Cardiac fibroblast (primary cell): ENCODE measurements at regions not wholly inside any gene's neighbourhood (a gene's known extent, or its start where the extent isn't known, plus 50 kb on each side); places are given as distances from the start of the nearest gene placed in this dataset.
"Not testable (repeated sequence)": the region's sequence is repeated elsewhere in the genome, so short reads cannot be mapped to it uniquely, and the experiment has no call there.

Source experiments
- DNase-seq, 2 donors: peaks; one replicate each; pipeline versions ENCODE4 v3.0.0 to v3.0.0-alpha.2; 2010; ENCODE audit warnings: low read depth in 2 of 2
- H3K4me3 ChIP-seq, 2 donors: replicated peaks in 1 of 2; 1 replicate in 1 of 2; 2 replicates in 1 of 2; pipeline ENCODE4 v1.5.1; 2011; ENCODE audit warnings: low read depth in 2 of 2, low read length in 2 of 2, mild to moderate bottlenecking in 2 of 2, moderate library complexity in 1 of 2
- TF ChIP-seq, protein P1 (sequence below): IDR thresholded peaks from one replicate; pipeline ENCODE4 v1.5.1; 2011; ENCODE audit warnings: low read depth, mild to moderate bottlenecking, low read length, inconsistent platforms

DNA sequence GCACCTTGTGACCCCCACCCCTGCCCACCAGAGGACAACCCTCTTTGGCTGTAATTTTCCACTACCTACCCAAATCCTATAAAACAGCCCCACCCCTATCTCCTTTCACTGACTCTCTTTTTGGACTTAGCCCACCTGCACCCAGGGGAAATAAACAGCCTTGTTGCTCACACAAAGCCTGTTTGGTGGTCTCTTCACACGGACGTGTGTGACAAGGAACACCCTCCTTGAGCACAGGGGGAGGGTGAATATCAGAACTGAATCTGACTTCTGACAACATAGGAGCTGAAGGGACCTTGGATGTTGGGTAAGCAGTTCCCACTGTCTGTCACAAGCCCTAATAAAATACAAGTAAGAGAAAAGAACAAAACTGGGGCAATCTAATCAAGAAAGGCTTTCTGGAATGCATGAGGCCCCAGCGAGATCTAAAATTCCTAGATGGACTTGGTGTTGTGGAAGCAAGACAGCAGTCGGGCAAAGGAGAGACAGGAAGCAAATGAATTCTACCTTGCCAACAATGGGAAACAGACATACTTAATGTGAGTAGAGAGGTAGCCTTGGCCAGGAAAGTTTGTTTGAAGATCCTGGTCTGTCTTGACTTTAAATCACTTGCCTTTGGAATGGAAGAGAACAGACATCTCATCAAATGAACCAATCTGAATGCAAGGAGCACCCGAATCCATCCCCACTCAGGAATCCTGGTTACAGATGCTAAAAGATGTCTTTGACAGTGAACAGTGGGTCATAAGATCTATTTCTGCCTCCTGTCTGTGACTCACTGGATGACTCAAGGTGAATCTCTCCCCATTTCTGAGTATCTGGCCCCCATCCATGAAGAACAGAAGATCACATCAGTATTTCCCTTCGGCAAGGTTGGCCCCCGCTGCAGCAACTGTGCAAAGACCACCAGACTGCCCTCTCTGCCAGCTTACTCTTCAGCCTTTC, 53.3 kb downstream of the OLFML3 start:
- no peak overlapping the region for H3K4me3 ChIP-seq
- peak; percentile 28 to 80 for DNase-seq
- TF ChIP-seq, protein P1, sequence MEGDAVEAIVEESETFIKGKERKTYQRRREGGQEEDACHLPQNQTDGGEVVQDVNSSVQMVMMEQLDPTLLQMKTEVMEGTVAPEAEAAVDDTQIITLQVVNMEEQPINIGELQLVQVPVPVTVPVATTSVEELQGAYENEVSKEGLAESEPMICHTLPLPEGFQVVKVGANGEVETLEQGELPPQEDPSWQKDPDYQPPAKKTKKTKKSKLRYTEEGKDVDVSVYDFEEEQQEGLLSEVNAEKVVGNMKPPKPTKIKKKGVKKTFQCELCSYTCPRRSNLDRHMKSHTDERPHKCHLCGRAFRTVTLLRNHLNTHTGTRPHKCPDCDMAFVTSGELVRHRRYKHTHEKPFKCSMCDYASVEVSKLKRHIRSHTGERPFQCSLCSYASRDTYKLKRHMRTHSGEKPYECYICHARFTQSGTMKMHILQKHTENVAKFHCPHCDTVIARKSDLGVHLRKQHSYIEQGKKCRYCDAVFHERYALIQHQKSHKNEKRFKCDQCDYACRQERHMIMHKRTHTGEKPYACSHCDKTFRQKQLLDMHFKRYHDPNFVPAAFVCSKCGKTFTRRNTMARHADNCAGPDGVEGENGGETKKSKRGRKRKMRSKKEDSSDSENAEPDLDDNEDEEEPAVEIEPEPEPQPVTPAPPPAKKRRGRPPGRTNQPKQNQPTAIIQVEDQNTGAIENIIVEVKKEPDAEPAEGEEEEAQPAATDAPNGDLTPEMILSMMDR: no peak

DNA sequence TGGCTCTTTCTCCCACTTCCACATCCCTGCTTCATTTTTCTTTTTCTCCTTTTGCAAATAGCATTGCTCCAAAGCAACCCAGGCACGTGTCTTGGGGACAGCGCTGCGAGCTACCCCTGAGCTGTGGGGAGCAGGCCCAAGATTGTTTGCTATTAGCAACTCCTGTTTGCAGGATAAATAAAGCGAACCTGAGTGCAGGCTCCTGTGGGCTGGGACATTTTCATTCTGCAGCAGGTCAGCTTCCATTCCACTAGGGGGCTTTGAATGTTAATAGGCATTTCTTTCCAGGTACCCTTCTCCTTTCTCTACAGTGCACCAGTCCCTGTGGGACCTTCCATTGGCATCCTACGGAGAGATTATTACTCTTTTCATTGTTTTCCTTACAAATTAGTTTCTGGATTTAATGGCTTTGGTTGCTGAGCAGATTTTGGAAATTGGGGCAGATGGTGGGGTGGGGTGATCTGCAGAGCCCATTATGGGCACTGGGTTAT, 54.0 kb downstream of the OLFML3 start:
- no peak overlapping the region for H3K4me3 ChIP-seq
- peak; percentile 17 to 18 for DNase-seq

DNA sequence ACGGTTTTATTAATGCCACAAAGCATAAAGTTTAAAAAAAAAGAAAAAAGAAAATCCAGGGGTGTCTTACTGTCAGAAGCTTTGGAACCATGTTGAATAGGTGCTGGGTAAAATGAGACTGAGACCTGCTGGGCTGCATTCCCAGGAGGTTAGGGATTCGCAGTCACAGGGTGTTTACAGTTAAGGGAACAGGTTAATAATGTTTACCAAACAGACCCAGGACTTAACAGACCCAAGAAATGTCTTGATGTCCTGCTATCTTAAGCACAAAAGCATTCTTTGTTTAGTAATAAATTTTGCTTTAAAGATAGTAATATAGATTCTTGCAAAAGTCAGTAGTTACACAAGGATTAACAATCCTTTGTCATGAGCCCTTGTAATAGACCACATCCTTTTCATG, 54.7 kb downstream of the OLFML3 start:
- no peak overlapping the region for H3K4me3 ChIP-seq
- TF ChIP-seq, protein P1: no peak
- DNase-seq: no peak

More for the DNA sequence above, 54.0 kb downstream of the OLFML3 start:
- TF ChIP-seq, protein P1: peak; percentile 54

DNA sequence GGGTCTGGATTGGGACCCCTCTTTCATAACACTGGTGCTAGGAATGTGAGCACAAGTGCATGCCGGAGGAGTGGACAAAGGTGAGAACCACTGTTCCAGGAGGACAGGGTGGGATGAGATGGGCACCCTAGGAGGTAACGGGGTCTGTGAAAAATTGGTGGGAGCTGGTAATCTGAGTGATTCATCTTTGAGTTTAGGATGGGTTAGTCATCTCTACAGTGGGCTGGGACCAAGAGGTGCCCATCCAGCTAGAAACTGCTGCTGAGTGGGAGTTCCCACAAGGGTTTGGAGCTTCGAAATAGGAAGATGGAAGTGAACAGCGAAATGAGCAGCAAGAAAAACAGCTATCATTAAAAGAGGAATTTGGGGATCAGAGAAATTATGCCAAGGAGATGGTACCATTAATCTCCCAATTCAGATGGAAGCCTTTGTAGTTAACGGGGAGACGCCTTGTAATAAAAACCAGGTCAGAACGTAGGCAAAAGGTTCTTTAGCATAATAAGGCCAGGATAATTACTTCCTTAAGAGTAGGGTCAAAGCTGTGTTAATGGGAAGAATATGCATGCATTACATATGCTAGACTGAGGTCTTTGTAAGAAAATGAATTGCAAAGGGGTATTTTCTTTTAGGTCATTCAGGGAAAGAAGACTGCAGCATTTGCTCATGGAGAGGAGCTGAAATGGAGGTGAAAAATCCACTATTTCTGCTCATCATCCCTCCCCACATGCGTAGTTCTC, 55.5 kb downstream of the OLFML3 start:
- no peak for DNase-seq
- TF ChIP-seq, protein P1: no peak
- H3K4me3 ChIP-seq: no peak overlapping the region

DNA sequence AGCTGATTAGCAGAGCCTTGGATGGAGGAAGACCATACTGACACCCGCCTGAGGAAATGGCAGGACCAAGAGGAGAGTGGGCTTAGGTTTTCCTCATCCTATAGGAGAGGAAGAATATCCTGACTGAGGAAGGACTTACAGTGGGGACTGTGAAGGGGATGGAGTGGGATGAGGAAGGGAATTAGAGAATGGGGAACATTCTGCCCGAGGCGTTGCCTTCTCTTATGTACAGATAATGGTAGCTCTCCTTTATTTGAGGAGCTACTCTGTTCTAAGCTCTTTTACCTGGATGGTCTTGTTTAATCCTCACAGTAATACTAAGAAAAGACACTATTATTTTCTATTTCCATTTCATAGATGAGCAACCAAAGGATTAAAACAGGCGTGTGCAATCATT, 56.0 kb downstream of the OLFML3 start:
- H3K4me3 ChIP-seq: no peak overlapping the region
- no peak for DNase-seq
- TF ChIP-seq, protein P1: no peak

DNA sequence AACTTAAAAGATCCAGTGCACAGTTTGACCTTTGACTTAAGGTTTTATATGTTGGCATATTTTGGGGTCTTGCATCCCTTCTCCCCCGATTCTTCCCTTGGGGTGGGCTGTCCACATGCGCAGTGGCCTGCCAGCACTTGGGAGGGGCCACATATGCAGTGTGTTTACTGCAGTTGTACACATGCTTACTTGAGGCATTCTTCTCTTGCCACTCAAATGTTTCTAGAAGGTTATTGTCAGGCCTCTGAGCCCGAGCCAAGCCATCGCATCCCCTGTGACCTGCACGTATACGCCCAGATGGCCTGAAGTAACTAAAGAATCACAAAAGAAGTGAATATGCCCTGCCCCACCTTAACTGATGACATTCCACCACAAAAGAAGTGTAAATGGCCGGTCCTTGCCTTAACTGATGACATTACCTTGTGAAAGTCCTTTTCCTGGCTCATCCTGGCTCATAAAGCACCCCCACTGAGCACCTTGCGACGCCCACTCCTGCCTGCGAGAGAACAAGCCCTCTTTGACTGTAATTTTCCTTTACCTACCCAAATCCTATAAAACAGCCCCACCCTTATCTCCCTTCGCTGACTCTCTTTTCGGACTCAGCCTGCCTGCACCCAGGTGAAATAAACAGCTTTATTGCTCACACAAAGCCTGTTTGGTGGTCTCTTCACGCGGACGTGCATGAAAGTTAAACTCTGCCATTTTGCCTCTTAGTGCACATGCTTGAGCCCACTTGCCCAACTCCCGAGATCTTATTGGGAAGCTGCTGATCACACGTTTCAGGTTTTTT, 57.8 kb downstream of the OLFML3 start:
- DNase-seq: not testable (repeated sequence)

More for the DNA sequence above, 57.8 kb downstream of the OLFML3 start:
- H3K4me3 ChIP-seq: not testable (repeated sequence)
